HG03196 (cell line): ENCODE measurements at regions not wholly inside any gene's neighbourhood (a gene's known extent, or its start where the extent isn't known, plus 50 kb on each side); places are given as distances from the start of the nearest gene placed in this dataset.
"Not testable (repeated sequence)": the region's sequence is repeated elsewhere in the genome, so short reads cannot be mapped to it uniquely, and the experiment has no call there.

Source experiments
- ATAC-seq: cut with Tn5 transposase; IDR thresholded peaks from one replicate; pipeline ENCODE4 v1.9.1; 2021; ENCODE audit not compliant: unreplicated experiment

DNA sequence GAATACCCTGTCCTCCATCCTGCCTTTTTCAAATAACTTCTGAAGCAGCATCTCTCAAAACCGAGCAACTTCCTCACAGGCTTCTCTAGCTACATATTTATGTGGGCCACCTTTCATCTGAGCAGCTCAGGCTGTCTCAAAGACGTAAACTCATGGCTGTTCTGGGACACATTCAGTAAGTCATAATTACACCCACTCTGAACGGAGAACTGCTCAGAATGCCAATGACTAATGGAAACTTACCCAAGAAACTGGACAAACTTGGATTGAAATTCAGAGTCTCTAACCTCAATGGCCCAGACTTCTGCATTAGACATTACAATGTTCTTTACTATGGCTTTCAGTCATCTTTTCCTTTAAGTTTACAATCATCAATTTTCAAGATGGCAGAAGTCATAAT lies 145.2 kb downstream of the RAD51AP2 start:
- ATAC-seq = no peak

DNA sequence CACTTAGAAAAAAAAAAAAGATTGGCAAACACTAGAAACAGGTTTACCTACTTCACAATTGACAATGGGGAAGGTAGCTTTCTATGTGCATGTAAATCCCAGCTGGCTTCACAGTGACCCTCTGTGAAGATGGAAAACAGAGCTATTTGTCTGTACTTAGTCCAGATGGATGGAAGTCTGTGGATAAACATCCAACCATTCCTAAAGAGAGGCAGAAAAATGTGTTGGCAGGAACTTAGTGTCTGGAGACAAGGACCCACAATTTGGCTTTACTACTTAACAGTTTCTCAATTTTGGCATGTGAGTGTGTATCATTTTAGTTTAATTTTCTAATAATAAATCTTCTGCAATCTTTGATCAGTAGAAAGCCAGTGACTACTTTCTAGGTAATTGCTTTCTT lies 154.4 kb downstream of the RAD51AP2 start:
- ATAC-seq = no peak

DNA sequence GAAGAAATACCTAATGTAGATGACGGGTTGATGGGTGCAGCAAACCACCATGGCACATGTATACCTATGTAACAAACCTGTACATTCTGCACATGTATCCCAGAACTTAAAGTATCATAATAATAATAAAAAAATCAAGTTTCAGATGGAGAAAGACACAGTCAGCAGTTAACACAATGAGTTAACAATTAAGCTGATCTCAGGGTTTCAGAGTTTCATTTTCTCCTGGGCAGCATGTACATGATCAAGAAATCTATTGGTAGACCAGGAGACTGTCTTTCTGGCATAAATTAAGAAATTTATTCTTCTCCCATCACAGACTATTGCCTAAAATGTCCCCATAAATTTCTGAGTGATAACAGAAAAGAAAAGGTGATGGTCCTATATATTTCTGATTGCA lies 155.3 kb downstream of the RAD51AP2 start:
- ATAC-seq = no peak

DNA sequence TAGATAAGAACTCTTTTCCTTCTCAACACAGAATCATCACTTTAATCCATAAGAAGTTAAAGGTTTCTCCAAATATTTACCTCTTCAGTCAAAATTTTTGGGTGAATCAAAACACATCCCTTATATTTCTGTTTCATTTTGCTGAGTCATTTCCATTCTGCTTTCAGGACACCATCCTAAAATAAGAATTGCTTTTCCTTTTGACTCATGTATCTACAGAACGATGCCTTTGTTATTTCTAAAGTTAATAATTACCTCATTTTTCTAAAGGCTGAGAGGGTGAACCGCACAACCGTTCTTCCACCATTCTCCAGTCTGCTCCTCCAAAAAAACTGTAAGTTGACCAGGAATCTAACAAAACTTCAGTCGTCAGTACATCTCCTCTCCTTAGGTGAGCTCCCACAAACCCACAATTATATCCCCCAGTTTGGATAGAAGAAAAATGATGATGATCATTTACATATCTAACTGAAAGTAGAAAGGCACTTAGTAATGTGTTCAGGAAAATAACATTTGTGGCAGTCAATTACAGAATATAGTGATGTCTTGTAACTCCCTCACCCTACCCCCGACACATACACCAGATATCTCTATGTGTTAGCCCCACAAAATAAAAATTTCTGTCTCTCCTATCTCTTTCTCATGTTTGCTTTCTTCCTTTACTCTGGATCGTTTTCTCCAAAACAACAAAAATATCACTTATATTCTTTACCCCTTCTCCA lies 162.5 kb downstream of the RAD51AP2 start:
- peak; percentile 97 for ATAC-seq

DNA sequence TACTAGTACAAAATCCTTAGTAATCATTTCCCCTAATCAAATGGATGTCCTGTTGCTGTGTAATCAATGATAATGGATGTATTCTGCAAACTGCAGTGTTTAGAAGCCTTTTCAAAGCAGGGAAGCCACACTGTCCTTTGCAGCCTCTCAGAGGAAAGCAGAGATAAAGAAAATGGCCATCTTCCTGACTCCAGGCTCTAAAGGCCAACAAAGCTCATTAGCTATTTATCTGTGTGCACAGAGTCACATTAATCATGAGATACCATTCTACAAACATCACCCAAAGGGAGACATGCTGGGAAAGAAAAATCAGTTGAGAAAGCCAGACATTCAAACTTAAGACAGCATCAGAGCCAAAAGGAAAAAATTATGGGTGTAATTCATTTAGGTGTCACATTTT lies 165.0 kb downstream of the RAD51AP2 start:
- no peak for ATAC-seq

DNA sequence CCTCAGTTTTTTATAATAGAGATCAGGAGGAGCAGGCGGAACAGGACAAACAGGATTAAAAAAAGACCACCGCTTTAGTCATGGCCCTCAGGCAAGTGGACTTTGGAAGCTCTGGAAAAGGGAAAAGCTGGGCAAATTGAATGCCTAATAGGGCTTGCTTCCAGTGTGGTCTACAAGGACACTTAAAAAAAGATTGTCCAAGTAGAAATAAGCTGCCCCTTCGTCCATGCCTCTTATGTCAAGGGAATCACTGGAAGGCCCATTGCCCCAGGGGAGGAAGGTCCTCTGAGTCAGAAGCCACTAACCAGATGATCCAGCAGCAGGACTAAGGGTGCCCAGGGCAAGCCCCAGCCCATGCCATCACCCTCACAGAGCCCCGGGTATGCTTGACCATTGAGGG lies 175.5 kb downstream of the RAD51AP2 start:
- ATAC-seq = not testable (repeated sequence)

DNA sequence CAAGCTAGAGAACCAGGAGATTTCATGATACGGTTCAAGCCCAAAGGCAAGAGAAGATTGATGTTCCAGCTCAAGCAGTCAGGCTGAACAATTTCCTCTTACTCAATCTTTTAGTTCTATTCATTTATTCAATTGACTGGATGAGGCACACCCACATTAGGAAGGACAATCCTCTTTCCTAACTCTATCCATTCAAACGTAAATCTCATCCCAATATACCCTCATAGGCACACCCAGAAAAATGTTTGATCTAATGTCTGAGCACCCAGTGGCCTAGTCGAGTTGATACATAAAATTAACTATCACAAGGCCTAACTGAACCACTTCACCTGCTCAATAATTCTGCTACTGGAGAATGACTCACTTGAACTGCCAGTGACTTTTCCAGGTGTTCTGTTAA lies 180.7 kb downstream of the RAD51AP2 start:
- no peak for ATAC-seq

DNA sequence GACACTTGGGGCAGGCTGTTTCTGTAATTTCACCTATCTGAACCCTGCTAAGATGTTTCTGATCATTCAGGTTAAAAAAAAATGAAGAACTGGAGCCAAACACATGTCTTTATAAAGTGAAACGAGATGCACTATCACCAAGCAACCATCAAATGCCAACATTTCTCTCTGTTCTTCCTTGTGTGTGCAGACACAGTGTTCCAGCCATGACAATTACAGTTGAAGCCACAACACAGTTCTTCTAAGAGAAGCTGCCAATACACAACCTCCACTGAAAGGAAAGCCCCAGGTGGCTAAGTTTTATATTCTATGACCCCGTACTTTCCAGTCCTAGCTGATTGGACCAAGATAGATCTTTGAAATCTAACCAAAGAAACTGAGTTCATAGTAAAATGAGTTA lies 181.8 kb downstream of the RAD51AP2 start:
- ATAC-seq = no peak

DNA sequence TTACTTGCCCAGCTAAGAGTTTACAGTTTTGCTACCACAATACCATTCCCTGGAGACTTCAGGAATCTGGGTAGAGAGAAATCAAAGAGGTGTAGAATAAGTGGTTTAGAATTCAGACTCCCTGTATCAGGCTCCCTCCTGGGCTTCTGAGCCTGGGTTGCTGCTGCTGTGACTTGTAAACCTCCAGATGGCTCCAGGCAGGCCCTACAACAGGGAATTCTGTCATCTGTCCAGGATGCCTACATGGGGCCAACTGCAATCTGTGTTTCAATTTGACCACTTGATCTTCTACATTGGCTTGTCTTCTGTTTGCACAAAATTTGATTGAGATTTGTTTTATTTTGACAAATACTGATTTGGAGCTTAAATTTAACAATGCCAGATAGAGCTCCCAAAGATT lies 183.9 kb downstream of the RAD51AP2 start:
- no peak for ATAC-seq

DNA sequence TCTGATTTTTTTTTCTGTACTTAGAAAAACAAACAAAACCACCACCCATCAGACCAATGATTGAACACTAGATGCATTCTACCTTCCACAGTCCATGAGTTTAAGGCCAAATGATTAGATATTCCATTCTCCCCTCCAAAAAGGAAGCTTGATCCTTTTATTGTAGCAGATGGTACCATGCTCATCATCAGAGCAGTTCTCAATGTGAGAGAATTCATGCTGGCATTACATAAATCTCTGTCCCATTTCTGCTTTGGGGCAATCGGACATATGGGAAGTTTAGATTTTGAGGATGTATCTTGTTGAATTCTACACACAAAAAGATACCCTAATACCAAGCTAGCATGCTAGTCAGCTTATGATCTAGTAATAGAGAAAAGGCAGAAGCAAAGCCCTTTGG lies 186.6 kb downstream of the RAD51AP2 start:
- no peak for ATAC-seq

DNA sequence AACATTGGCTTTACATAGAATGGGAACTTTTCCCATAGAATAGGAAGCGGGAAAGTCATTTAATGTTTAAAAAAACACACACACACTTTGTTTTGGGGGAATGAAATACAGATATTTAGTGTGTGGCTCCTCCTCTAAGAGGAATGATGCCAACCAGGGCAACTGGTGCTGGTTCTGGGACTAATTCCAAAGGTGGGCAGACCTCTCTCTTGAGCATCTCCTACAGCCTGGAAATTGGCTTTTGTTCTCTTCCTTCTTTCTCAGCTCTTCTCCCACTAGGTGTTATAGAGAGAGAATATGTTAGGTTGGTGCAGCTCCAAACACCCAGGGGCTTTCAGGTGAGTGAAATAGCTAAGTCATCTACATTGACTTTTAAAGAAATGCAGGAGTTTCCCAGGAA lies 190.1 kb downstream of the RAD51AP2 start:
- no peak for ATAC-seq

DNA sequence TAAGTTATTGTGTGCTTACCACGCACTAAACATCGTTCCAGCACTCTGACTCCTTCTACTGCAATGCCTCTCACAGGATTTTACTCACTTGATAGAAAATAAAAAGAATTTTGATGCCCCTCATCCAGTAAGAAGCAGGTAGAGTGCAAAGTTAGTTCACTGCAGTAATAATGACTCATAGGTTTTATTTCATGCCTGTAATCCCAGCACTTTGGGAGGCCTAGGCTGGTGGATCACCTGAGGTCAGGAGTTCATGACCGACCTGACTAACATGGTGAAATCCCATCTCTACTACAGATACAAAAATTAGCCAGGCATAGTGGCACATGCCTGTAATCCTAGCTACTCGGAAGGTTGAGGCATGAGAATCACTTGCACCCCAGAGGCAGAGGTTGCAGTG lies 190.6 kb downstream of the RAD51AP2 start:
- no peak for ATAC-seq

DNA sequence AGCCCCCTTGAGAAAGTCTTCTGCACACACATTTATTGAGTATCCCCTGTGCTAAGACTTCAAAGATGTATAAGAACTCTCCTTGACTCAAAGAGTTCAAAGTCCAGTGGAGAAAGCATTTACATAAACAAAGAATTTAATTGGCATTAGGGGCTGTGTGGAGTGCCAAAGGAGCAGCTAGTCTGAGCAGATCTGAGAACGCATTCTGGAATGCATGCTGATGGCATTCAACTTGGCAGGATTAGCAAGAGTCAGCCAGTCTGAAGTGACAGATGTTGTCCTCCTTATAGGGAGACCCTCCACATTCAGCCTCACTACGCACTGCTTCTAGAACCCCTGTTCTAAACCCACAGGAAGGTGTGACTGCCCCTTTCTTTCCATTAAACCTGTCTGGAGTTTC lies 191.5 kb downstream of the RAD51AP2 start:
- ATAC-seq = no peak

DNA sequence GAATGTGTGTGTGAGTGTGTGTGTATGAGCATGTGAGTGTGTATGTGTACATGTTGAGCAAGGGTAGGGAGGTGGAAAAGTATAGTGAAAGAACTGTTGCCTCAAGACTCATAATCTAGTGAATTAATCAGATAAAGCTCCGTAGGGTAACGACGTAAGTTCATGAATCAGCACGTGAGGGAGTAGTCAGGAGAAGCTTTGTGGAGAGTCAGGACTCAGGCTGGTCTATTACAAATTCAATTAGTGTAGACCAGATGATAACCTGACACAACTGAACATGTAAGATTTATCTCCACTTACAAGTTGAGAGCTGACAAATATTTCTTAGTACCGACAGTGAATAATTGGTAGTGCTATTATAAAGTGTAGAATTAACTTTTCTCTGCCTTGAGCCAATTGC lies 194.5 kb downstream of the RAD51AP2 start:
- no peak for ATAC-seq

DNA sequence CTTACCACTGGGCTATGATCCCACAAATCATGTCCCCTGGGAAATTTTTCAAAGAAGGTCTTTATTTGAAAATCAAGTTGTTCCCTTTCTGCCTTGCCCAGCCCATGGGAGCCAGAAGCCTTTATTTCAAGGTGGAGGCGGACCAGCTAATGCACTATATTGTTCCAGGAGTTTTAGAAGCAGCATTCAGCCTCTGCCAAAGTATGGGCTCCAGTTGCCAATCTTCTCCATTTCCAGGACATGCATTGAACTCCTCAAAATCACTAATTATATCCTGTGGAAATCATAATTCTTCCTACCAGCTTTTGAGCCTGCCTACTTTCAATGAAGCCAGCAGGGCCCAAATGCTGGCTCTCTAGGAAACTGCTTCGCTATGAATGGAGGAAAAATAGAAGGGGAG lies 195.8 kb downstream of the RAD51AP2 start:
- ATAC-seq = no peak

DNA sequence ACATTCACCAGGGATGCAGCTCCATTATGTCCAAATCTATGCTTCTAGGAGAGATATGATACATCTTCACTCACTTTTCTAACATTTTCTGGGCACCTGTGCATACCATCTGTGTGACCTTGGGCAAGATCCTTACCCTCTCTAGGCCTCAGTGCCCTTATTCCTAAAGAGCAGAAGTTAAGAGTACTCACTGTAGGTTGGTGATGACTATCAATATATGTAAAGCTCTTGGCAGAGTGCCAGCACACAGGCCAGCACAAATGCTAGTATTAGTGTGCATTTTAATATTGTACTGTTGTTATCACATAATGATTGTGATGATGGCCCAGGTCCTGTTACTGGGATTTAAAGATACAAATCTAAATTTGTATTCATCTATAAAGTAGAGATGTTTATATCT lies 199.2 kb downstream of the RAD51AP2 start:
- no peak for ATAC-seq

DNA sequence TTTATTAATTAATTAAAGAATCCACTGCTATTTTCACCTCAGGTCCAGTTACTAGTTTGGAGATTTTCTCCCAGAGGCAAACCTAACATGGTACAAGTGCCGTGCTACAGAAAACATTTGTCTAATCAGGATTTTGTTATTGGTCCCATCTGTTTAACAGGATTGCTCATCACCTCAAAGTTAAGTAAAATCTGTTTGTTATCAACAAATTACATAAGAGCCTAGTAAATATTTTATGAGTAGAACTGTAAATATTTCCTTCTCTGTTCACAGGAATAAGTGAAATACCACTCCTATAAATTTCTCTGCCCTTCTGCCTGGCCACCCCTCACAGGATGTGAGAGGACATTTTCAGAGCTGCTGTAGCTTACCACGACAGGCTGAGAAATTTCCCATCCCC lies 200.2 kb downstream of the RAD51AP2 start:
- no peak for ATAC-seq

DNA sequence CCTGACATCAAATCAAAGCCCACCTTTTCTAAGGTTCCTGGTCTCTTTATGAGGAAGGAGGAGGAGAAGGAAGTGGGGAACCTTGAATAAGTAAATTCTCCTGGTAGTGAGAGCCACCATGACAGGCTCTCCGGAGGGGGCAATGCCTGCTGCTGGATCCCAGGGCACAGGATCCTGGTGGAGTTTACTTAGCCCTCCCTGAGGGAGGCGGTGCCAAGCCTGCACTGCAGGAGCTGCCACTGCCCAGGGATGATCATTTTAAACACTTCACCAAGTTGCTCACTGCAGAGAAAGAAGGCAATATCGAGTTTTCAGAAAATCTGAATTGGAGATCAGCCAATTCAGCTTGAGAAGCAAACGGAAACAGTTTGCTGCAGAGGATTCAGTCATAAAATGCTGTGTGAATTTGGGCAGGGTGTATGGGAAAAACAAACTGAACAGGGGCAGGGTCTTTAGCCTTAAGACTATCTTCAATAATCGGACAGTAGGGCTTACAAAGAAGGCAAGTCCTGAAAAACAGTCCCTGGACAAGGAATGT lies 200.7 kb downstream of the RAD51AP2 start:
- ATAC-seq = no peak

DNA sequence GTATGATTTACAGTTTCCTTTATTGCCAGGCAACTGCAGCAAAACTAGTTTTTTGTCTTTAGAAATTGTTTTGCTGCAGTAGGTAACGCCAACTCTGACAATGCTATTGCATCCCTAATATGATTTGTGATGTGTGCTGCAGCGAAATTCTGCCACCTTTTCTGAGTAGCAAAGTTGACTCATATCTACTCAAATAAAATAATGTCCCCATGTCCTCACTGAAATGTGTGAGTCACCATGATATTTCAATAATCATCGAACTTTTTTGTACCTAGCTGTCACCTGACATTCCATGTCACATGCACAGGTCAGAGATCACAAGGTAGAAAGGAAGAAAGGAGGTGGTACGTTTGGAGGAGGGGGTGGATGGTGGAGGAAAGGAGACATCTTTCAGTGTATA lies 205.0 kb downstream of the RAD51AP2 start:
- no peak for ATAC-seq

DNA sequence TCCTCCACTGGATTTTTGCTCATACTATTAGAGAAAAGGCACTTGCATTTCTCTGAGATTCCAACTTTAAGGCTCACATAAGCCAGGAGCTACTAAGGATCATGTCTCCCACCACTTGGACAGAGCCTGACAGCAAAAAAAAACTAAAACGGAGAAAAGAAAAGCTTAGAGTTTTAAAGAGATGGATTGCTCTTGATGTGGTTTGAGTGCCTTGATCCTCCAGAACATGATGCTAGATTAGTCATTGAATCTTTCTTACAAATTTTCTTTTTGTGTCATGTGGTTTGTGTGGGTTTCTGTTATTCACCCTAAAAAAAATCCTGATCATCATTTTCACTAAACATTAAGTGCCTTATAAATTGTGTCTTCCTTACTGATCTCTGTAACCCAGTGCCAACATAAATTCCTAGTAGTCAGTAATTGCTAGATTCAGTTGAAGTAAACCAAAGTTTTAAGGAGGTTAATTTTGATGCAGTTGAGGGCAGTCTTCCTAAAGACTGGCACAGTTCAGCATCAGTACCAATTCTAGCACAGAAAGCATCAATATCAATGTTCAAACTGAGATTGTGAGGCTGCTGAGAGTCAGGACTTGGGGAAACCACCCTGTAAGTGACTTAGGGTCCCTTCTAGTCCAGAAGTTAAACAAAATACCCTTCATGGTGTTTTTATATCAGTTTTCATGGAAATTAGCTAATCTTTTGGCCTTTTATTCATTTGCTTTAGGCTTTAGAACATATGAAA lies 206.3 kb downstream of the RAD51AP2 start:
- ATAC-seq = no peak

DNA sequence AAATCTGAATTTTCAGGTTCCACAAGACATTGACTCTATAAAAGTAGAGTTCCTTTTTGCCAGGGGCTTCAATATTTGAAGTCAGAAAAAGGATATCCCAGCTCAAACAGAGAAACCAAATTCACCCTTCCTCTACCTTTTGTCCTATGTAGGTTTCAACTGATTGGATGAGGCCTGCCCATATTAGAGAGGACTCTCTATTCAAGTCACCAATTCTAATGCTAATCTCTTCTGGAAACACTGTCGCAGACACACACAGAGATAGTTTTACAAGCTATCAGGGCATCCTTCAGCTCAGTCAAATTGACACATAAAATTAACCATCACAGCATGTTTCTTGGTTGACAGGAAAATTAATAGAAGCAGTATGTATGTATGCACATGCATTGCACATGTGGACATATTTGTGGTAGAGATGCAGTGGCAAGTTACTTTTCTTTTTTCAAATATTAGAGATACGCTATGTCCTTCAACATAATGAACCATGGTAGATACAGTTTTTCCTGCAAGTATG lies 207.1 kb downstream of the RAD51AP2 start:
- no peak for ATAC-seq

DNA sequence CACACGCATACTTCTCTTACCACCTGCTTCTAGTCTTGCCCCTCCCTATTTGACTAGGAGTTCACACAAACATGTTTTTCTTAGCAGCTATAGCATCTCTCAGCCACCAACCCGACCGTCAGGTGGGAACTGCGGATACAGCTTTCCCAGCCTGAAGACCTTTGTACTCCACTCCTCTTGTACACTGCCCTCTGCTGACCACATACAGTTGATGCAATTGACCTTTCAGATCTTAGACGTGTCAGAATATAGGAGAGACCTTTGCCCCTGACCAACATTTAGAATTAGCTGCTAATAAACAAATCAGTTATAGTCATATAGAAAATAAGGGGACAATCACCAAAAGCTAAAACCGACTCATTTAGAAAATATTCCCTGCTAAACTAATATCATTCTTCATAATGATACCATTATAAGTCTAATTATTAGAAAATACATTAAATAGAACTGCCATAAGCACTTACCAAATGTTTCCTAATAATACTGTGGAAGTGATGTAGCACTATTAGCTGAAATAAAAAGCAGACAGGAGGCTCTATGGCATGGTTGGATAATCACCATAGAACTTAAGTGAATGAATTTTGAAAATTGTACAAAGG lies 208.4 kb downstream of the RAD51AP2 start:
- ATAC-seq = peak; percentile 66
